HG03175 (cell line): ENCODE measurements at regions not wholly inside any gene's neighbourhood (a gene's known extent, or its start where the extent isn't known, plus 50 kb on each side); places are given as distances from the start of the nearest gene placed in this dataset.

ENCODE experiments used
- ATAC-seq: cut with Tn5 transposase; IDR thresholded peaks from one replicate; pipeline ENCODE4 v1.9.1; 2021; ENCODE audit warnings: mild to moderate bottlenecking, moderate library complexity; ENCODE audit not compliant: unreplicated experiment

DNA sequence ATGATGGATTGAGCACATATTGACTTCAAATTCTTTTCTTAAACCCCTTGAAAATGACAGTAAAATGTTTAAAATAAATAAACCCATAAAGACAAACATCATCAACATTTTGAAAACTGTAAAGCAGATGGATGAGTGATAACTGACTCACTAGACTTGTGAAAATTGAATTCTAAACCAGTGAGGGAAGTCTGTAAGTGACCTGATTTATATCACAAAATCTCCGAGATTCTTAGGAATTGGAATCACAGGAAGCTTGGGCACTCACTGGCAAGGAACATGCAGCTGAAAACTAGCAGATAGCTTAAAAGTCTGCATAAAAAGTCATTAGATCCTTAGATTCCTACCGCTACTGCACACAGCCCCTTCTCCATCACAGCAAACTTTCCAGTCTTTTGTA, 51.3 kb upstream of the TSC22D1 start:
- no peak for ATAC-seq

DNA sequence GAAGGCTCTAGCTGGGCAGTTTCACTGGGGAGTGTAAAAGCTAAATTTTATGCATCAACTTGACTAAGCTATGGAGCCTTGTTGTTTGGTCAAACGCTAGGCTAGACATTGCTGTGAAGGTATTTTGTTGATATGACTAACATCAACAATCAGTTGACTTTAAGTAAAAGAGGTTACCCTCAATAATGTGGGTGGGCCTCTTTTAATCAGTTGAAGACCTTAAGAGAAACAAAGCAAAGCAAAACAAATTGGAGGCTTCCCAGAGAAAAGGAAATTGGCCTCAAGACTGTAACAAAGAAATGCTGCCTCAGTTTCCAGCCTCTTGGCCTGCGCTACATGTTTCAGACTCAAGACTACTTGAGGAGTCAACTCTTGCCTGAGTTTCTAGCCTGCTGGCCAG, 50.0 kb upstream of the TSC22D1 start:
- ATAC-seq, result no peak
